ENCODE measurements at regions not wholly inside any gene's neighbourhood (a gene's known extent, or its start where the extent isn't known, plus 50 kb on each side); places are given as distances from the start of the nearest gene placed in this dataset.

GRCh38 chr9:87310827-87311523, 186.7 kb upstream of the DAPK1 start:
- TF ChIP-seq CTCF (IDR thresholded peaks at IDR 0.05; ENCODE audit: control extremely low read depth in 1 of 3, insufficient read depth in 1 of 3, low read depth in 1 of 3, low read length in 3 of 3) (no peak), CBX5 (IDR thresholded peaks at IDR 0.05; ENCODE audit: low read depth, low read length) (no peak), E2F6 (IDR thresholded peaks at IDR 0.05) (no peak), RFX5 (IDR thresholded peaks at IDR 0.05; ENCODE audit: borderline replicate concordance, low read depth, low read length) (no peak), CHD1 (IDR thresholded peaks at IDR 0.05; ENCODE audit: low read depth, low read length) (no peak), YY1 (IDR thresholded peaks at IDR 0.05; ENCODE audit: low read depth, low read length) (no peak), POLR2A (IDR thresholded peaks at IDR 0.05; ENCODE audit: control extremely low read depth in 1 of 2, low read depth in 2 of 2, low read length in 2 of 2) (no peak), RAD21 (IDR thresholded peaks at IDR 0.05 in 1 of 2, conservative IDR thresholded peaks at IDR 0.05 in 1 of 2; ENCODE audit: low read depth in 2 of 2, low read length in 2 of 2) (no peak), SIRT6 (IDR thresholded peaks at IDR 0.05; ENCODE audit: low read length) (no peak)
